ENCODE measurements at regions not wholly inside any gene's neighbourhood (a gene's known extent, or its start where the extent isn't known, plus 50 kb on each side); places are given as distances from the start of the nearest gene placed in this dataset.

DNA sequence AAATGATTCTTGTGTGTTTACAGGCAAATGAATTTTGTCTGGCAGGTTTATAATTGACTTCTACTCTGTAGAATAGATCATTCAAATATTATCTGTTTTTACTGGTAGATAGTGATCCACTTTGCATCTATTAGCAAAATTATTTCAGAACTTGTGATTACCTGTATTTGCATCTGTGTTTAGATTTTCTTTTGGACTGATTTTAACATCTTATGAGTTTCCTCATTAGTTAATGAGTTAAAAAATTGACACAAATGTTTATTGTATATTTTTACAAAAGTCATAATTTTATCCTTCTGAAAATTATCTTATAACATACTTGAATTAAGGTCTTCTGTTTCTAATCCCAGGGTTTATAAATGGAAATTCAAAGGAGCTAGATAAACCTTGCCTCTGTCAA, 132.0 kb upstream of the KCNJ16 start:
- H3K4me3 ChIP-seq (ENCODE audit: low read length) = no peak overlapping the region
- DNase-seq (ENCODE audit: low read depth) = no peak
- TF ChIP-seq, protein P1, sequence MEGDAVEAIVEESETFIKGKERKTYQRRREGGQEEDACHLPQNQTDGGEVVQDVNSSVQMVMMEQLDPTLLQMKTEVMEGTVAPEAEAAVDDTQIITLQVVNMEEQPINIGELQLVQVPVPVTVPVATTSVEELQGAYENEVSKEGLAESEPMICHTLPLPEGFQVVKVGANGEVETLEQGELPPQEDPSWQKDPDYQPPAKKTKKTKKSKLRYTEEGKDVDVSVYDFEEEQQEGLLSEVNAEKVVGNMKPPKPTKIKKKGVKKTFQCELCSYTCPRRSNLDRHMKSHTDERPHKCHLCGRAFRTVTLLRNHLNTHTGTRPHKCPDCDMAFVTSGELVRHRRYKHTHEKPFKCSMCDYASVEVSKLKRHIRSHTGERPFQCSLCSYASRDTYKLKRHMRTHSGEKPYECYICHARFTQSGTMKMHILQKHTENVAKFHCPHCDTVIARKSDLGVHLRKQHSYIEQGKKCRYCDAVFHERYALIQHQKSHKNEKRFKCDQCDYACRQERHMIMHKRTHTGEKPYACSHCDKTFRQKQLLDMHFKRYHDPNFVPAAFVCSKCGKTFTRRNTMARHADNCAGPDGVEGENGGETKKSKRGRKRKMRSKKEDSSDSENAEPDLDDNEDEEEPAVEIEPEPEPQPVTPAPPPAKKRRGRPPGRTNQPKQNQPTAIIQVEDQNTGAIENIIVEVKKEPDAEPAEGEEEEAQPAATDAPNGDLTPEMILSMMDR (IDR thresholded peaks at IDR 0.05; ENCODE audit: insufficient read depth, low read depth, low read length, missing control alignments) = no peak

GRCh38 chr17:69944406-69944805, 130.6 kb upstream of the KCNJ16 start:
- TF ChIP-seq, protein P1 (IDR thresholded peaks at IDR 0.05; ENCODE audit: insufficient read depth, low read depth, low read length, missing control alignments) = no peak
- DNase-seq (ENCODE audit: low read depth) = peak; percentile 8
- no peak overlapping the region for H3K4me3 ChIP-seq (ENCODE audit: low read length)

GRCh38 chr17:69945698-69946185, 129.3 kb upstream of the KCNJ16 start:
- no peak overlapping the region for H3K4me3 ChIP-seq (ENCODE audit: low read length)
- DNase-seq (ENCODE audit: low read depth) = no peak

GRCh38 chr17:69947027-69947759, 127.8 kb upstream of the KCNJ16 start:
- no peak overlapping the region for H3K4me3 ChIP-seq (ENCODE audit: low read length)
- DNase-seq (ENCODE audit: low read depth) = no peak
- TF ChIP-seq, protein P1 (IDR thresholded peaks at IDR 0.05; ENCODE audit: insufficient read depth, low read depth, low read length, missing control alignments) = no peak

More at GRCh38 chr17:69945698-69946185, 129.3 kb upstream of the KCNJ16 start:
- TF ChIP-seq, protein P1 (IDR thresholded peaks at IDR 0.05; ENCODE audit: insufficient read depth, low read depth, low read length, missing control alignments) = no peak

DNA sequence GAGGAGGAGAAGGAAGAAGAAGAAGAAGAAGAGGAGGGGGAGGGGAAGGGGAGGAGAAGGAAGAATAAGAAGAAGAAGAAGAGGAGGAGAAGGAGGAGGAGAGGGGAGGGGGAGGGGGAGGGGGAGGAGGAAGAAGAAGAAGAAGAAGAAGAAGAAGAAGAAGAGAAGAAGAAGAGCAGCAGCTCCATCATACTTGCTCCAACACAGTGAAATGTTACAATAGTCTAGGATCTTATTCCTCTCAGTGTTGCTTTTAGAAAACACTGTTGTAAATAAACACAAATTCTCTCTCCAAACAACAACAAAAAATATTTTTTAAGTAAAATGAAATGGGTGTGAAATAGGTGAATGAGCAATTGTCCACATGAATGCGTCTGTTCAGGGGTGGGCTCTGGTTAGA, 126.6 kb upstream of the KCNJ16 start:
- DNase-seq (ENCODE audit: low read depth) = no peak
- H3K4me3 ChIP-seq (ENCODE audit: low read length) = no peak overlapping the region
- TF ChIP-seq, protein P1 (IDR thresholded peaks at IDR 0.05; ENCODE audit: insufficient read depth, low read depth, low read length, missing control alignments) = no peak

- no peak overlapping the region for H3K4me3 ChIP-seq (ENCODE audit: low read length)
- no peak for DNase-seq (ENCODE audit: low read depth)
- TF ChIP-seq, protein P1 (IDR thresholded peaks at IDR 0.05; ENCODE audit: insufficient read depth, low read depth, low read length, missing control alignments) = no peak
Observed at GRCh38 chr17:69949496-69949895, 125.5 kb upstream of the KCNJ16 start.

Data from epithelial cell of esophagus (primary cell).